GM19025 (cell line): ENCODE measurements at regions not wholly inside any gene's neighbourhood (a gene's known extent, or its start where the extent isn't known, plus 50 kb on each side); places are given as distances from the start of the nearest gene placed in this dataset.

Source experiments
- ATAC-seq: cut with Tn5 transposase; IDR thresholded peaks from one replicate; pipeline ENCODE4 v1.9.1; 2021; ENCODE audit warnings: mild to moderate bottlenecking, low read depth, moderate library complexity; ENCODE audit not compliant: unreplicated experiment

- ATAC-seq: no peak
Measured at GRCh38 chr5:118555727-118556126, 432.6 kb downstream of the DTWD2 start.

GRCh38 chr5:118554981-118555380 is 433.4 kb downstream of the DTWD2 start:
- no peak for ATAC-seq

- ATAC-seq: no peak
Measured at GRCh38 chr5:118554241-118554640, 434.1 kb downstream of the DTWD2 start.

- no peak for ATAC-seq
Measured at GRCh38 chr5:118553662-118554061, 434.7 kb downstream of the DTWD2 start.

GRCh38 chr5:118552731-118553360 is 435.5 kb downstream of the DTWD2 start:
- ATAC-seq: no peak

- ATAC-seq: no peak
Measured at GRCh38 chr5:118552146-118552545, 436.2 kb downstream of the DTWD2 start.

GRCh38 chr5:118551716-118552115 is 436.6 kb downstream of the DTWD2 start:
- no peak for ATAC-seq

- ATAC-seq: no peak
Measured at GRCh38 chr5:118551031-118551430, 437.3 kb downstream of the DTWD2 start.

- no peak for ATAC-seq
Measured at GRCh38 chr5:118548761-118549720, 439.3 kb downstream of the DTWD2 start.

- no peak for ATAC-seq
Measured at GRCh38 chr5:118545470-118545869, 442.9 kb downstream of the DTWD2 start.

GRCh38 chr5:118544887-118545449 is 443.4 kb downstream of the DTWD2 start:
- no peak for ATAC-seq

- ATAC-seq: no peak
Measured at GRCh38 chr5:118533923-118534322, 454.4 kb downstream of the DTWD2 start.

GRCh38 chr5:118533156-118533555 is 455.2 kb downstream of the DTWD2 start:
- no peak for ATAC-seq

- ATAC-seq: no peak
Measured at GRCh38 chr5:118531276-118531675, 457.1 kb downstream of the DTWD2 start.

GRCh38 chr5:118529361-118530144 is 458.8 kb downstream of the DTWD2 start:
- ATAC-seq: no peak

- ATAC-seq: no peak
Measured at GRCh38 chr5:118522626-118523025, 465.7 kb downstream of the DTWD2 start.

GRCh38 chr5:118520771-118521415 is 467.5 kb downstream of the DTWD2 start:
- ATAC-seq: no peak

GRCh38 chr5:118519466-118519865 is 468.9 kb downstream of the DTWD2 start:
- ATAC-seq: no peak

GRCh38 chr5:118518720-118519119 is 469.6 kb downstream of the DTWD2 start:
- no peak for ATAC-seq

GRCh38 chr5:118511846-118512245 is 476.5 kb downstream of the DTWD2 start:
- no peak for ATAC-seq
